HG03565 (cell line): ENCODE measurements at regions not wholly inside any gene's neighbourhood (a gene's known extent, or its start where the extent isn't known, plus 50 kb on each side); places are given as distances from the start of the nearest gene placed in this dataset.
"Not testable (repeated sequence)": the region's sequence is repeated elsewhere in the genome, so short reads cannot be mapped to it uniquely, and the experiment has no call there.

ENCODE experiments used
- ATAC-seq: cut with Tn5 transposase; IDR thresholded peaks from one replicate; pipeline ENCODE4 v1.9.1; 2021; ENCODE audit warnings: mild to moderate bottlenecking, moderate library complexity; ENCODE audit not compliant: unreplicated experiment

DNA sequence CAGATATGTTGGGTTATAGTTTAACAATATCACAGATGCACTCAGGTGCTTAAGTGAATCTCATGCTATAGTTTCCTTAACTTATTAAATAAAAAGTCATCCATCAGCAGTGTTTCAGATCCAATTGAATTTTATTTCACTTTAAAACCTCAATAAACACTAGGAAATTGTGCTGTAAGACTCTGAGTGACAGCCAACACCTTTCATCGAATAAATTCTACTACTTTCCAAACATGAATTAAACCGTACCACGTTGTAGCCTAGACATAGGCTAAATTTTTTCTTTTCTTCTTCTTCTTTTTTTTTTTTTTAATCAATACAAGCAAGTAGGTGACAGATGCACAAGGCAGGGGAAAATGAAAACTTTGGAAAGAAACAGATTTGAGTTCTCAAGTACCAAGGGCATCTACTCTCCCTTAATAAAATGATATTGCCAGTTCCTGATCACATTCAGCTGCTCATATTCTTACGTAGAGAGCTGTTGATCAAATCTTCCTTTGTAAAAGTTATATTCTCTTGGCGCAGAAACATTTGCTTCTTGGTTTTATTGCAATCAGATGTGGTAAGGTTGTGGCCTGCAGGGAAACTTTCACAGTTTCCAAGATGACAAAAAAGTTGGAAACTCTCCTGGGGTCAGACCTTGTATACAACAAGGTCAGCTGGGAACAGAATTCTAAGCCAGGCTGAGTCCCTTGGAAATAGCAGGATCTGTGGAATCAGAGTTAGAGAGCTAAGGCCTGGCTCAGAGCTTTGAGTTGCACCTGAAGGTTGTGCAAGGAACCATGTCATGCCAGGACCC is 147.7 kb downstream of the CD47 start:
- ATAC-seq: no peak

DNA sequence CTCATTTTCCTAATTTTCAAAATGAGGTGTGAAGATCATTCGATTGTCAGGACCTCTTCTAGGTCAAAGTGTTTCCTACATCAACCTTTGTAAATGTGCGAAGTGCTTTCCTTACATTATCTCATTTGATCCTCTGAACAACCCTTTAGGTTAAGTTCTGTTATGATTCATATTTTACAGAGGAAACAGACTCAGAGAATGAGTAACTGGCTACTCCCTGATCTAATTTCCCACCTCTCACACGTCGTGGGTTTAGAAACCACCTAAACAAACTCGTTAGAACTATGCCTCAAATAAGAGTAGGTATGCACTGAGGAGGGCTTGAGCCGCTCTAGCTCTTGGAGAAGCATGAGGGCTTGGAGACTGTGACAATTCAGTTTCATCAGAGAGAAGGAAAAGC is 148.6 kb downstream of the CD47 start:
- ATAC-seq: peak; percentile 63

DNA sequence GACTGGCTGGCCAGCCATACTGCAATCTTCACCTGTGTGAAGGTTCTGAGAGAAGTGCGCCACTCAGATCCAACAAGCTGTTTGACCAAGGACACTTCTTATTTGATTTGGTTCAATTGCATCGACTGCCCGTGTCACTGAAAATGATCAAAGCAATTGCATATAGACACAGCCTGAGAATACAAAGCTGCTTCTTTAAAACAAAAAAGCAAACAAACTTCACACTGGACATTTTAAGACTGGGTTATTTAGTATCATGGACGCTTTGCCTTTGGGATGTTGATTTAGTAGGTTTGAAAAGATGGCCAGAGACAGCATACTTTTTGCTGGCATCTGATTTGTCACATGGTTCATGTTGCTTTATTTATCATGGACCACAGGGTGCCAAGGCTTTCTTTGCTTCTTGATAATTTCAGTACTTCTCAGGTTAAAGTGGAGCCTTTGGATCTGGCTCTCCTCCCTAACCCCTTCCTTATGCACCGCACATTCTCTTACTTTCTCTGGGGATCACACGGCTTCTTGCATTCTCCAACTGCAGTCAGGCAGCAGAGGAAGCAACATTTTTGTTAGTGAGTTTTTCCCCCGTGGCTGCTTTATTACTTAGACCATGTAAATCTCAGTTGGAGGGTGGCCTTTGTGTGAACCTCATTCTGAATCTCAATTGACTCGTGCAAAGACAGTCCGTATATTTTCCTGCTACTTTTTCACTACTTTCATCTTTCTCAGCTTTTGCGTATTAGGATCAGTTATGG is 151.0 kb downstream of the CD47 start:
- ATAC-seq: no peak

DNA sequence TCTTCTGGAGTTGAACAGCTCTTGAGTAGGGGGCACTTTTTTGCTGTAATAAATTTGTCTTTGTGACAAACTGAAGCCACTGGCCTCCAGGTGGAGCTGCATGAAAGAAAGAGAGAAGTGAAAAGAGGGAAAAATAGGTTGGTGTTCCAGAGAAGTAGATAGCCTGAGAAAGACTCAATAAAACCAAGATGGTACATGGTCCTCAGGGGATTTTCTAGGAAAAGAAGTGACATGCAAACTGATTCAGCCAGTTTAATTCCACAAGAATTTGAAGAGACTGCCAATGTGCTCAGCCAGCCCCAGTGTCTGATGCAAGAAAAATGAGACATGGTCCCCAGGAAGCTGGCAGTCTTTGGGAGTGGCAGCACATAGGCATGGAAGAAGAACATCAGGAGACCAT is 152.7 kb downstream of the CD47 start:
- ATAC-seq: no peak

DNA sequence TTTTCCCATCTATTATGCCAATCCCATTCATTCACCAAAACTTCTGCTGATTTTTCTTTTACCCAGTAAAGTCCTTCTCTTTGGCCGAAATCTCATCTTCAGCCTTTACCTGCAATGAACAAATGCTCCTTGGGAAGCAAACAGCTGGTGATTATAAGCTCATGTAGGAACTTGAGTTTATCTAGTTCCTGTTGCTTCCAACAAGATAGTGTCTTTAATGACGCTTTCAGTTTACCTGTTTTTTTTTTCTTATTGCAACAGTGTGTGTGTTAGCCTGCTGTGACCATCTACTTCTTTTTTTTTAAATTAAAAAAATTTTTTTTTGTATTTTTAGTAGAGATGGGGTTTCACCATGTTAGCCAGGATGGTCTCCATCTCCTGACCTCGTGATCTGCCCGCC is 156.0 kb downstream of the CD47 start:
- no peak for ATAC-seq

DNA sequence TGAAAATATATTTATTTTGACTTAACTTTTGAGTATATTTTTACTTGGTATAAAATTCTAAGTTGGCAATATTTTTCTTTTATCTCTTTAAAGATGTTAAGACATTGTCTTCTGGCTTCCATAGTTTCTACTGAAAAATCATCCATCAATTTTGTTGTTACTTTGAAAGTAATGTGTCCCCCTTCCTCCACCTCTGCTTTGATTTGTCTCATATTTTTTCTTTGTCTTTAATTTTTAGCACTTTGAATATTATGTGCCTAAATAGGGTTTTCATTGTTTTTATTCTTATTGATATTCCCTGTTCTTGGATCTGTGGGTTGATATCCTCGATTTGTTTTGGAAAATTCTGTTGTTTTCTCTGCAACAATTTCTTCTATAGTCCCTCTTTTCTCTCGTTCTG is 157.4 kb downstream of the CD47 start:
- ATAC-seq: no peak

DNA sequence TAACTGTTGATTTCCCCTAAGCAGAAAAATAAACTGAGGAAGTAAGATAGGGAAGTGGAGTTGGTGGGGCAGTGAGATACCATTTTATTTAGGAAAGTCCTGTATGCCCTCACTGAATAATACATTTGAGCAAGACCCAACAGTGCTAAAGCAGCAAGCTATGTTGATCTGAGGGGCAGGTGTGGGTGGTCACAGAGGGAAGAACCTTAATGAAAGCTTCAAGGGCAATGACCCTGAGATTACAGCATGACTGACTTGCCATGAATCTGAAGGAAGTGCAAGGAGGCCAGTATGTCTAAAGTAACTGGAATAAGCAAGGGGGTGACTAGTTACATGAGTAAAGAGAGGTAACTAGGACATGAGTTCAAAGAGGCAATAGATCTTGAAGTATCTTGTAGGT is 159.5 kb downstream of the CD47 start:
- ATAC-seq: no peak

DNA sequence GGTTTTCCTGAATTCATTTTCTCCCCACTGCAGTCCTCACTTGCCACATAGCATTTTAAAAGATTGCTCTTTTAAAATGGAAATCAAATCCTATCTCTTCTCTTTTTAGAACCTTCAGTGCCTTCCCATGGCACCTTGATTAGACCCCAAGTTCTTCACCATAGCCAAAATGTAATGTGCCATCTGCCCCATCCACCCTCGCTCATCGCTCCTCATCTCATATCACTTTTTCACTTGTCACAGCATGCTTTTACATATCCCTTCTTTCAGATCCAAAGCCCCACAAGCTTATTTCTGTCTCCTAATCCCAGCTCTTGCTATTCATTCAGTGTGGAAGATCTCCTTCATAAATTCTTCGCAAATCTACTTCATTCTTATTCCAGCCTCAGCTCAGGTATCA is 161.7 kb downstream of the CD47 start:
- no peak for ATAC-seq

DNA sequence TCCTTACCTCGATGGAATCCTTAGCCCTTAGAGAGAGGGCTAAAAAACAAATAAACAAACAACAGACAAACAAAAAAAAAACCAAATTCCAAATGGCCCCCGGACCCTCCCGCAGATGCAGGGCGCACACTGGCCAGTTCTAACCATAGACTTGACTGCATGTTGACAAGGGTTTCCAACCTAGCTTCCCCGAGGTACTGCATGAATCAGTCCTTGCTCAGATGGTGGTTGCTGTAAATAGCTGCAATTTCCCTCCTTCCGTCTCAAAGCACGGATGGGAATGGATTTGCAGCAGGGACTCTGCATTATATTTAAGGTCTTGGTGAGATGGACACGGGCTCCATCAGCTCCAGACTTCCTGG is 162.8 kb downstream of the CD47 start:
- no peak for ATAC-seq

DNA sequence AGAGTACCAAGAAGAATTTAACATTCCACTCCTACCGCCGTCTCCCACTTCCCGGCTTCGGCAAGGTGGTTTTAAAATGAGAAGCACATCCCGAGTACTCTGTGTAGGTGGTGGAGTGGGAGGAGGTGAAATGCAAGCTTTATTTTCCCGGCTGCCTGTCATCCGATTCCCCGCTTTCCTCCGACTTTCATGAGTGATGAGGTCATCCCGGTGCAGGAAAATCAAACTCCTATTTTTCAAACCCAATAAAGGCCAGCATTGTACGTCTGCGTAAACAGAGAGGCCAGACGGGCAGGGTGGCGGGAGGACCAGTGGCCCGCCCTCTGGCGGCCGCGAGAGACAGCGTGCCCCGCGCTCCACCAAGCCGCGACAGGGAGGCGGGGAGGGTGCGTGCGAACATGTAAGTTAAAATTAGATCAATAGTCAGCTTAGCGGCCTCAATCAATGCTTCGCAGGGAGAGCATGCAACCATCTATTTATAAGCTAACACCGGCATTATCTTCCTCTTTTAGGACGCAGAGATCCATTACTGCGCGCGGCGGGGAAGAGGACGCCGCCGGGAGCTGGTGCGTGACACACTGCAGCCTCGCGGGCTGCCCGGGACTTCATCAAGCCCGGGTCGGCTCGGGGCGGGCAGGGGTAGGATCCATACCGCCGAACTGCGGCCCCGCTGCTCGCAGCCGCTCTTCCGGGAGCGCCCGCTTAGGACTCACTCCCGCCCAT is 163.3 kb downstream of the CD47 start:
- ATAC-seq: peak; percentile 87

DNA sequence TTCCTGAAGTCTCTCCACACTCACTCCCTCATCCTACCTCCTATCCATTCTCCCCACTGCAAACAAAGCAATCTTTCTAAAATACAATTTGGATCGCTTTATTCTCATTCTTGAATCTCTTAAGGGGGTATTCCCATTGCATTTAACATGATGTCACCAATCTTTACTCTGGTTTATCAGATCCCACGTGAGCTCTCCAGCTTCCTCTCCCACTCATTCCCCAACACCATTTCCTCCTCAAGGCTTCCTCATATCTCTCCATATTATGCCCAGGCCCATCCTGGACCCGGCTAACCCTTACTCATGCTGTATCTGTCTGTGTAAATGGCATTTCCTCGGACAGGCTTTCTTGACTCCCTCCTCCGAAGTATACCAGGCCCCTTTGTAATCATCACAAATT is 165.0 kb downstream of the CD47 start:
- ATAC-seq: no peak

DNA sequence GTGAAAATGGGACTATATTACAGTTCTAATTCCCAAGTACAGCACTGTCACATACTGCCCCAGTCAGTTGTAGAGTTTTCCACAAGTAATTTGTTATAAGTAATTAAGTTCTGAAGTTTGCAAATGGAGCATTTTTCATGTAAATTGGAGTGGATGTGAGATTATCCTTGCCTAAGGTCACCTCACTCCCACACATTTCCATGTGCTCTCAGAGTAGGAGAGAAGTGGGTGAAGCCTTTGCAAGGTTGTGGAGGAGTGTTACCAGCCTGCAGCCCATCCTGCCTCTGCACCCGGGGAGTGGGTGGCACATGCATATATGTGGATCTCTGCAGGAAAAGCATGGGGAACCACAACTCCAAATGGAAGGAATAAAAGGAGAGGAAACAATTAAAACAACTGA is 169.8 kb downstream of the CD47 start:
- ATAC-seq: no peak

DNA sequence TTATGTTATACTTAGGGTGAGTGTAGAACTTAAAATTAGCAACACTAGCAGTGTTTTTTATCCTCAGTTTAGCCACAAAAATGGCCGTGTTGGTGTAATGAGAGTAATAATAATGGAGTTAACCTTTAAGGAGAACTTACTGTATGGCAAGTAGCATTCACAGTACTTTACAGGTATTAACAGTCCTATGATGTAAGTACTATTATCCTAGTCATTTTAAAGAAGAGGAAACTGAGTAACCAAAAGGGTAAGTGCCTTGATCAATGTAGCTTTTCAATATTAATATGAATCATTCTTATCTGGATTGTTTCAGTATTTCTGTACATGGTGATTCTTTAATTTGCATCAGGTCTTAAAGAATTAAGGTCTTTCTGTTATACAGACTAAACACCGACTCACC is 170.3 kb downstream of the CD47 start:
- ATAC-seq: no peak

DNA sequence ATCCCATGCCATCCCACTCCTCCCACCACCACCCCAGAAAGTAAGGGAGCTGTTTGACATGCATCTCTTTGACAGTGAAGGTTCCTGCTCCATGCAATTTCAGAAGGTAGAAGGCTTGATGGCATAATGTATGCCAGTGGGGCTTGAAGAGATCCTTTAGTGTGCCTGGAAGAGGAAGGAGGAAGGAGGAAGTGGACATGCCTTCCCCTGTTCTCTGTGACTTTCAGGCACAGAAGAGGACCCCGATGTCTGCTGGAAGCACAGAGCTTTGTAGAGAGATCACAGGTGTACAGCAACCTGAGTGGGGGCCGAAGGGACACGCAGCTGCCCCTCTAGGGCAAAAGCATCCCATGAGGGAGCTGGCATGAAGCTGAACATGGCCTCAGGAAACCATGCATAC is 171.6 kb downstream of the CD47 start:
- no peak for ATAC-seq

DNA sequence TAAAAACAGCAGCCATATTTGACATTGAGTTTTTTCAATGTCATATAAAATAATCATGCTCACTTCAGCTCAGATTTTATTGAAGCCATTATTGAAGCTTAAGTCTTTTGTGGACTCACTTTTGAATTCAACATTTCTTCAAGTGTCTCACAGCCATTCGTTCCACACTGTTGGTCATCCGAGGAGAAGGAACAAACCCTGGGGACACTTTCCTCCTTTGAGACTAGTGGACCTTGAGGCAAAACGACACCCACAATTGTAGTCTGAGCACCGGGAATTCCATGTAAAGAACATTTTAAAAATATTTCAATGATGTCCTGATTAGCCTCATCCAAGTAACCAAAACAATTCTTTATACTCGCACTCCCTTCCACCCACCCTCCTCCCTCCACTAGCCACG is 174.7 kb downstream of the CD47 start:
- ATAC-seq: no peak

DNA sequence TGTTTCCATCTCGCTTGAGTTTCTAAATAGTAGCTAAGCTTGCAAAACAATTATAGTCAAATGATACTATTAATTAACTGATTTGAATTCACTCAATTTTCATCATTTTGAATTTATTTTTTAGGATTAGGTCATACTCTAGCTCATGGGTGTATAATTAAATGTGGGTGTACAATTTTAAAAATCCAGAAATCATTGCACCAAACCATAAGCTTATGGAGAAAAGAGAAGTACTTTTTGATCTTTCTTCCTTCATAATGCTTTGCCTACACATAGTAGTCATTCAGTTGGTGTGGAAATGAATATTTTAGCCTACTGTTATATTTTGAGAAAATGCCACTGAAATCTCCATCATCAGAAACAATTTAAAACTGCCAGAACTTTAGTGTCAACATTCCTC is 175.1 kb downstream of the CD47 start:
- ATAC-seq: no peak

DNA sequence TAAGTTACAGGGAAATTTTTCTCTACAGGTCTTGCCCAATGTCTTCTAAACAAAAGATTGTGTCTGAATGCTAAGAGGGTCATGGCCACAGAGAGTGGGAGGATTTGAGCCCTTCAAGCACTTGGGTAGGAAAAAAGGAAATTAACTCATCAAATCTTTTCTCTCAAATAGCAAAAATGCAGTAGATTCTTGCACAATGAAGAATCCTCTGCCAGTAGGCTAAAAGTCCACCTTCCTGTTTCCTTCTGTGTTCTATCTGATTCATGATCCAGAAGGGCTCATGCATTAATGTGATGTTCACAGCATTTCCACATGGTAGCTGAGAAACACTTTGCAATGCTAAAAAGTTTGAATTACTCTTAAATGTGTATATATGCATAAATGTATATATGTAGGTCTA is 177.1 kb downstream of the CD47 start:
- no peak for ATAC-seq

DNA sequence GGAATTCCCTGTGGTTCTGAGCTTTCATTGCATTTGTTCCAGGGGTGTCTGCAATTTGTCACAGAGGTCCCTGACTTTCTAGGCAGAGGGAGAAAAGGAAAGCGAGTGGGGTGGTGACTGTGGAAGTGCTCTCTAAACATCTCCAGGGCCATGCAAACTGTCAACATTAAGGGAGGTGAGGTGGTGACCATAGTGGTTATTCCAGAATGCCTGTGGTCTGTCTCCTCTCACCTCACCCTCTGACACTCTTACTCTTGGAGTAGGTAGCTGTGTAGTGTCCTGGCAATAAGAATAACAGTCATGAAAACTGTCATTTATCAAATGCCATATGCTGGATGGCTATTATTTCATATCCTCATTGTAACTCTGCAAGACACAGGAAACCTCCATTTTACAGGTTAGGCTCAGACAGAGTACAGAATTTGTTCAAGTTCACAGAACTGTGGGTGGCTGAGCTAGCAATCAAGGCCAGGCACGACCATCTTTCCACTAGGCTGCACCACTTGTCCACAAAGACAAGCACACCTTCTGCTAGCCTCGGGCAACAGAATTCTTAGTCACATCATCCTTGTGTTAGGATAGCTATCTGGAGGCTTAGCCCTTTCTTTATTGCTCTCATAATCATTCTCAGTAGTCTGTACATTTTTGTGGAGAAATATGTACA is 179.4 kb downstream of the CD47 start:
- no peak for ATAC-seq

DNA sequence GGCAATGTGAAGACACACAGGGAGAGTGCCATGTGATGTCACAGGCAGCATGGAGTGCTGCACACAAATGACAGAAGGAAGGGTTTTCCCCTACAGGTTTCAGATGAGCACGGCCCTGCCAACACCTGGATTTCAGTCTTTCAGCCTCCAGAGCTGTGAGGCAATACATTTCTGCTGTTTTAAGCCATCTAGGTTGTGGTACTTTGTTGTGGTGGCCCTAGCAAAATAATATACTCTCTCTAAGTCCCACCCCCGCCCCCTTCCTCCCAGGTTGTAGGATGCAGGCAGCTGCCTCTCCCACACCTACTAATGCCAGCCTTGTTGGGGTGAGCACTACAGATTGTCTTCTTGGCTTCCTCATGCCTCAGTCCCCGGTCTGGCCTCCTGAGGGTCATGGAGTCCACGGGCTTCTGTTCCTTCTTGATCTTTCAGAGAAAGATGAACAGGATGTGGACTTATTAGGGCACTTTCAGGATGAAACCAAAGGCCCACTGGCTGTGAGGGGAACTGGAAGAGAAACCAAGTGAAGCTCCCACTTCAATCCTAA is 180.0 kb downstream of the CD47 start:
- peak; percentile 98 for ATAC-seq

DNA sequence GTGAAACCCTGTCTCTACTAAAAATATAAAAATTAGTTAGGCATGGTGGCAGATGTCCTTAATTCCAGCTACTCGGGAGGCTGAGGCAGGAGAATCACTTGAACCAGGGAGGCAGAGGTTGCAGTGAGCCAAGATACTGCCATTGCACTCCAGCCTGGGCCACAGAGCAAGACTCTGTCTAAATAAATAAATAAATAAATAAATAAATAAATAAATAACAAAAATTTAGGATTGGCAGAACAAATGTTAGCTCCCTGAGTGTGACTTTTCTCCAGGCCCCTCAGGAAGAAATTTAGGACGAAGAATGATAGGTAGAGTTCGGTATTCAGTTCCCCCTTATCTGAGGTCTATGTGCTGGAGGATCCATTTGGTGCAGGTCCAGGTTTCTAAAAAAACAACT is 181.2 kb downstream of the CD47 start:
- ATAC-seq: not testable (repeated sequence)

DNA sequence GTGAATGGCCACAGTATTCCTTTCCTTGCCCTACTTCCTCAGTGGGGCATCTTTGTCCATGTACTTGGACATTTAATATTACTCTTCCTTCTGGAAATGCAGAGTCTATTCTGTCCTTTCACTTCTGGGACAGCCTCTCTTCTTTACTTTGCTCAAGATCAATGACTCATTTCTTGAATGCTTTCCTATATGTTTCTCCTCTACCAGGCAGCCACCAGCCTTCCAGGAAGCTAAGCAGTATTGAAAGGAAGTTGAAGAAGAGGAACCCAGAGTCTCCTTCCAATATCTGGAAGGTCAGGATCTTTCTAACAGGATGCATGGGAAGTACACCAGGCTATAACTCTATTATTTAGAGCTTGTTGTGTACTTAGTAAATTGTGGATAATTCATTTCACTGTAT is 182.8 kb downstream of the CD47 start:
- ATAC-seq: no peak
